GM04504 (cell line): ENCODE measurements at regions not wholly inside any gene's neighbourhood (a gene's known extent, or its start where the extent isn't known, plus 50 kb on each side); places are given as distances from the start of the nearest gene placed in this dataset.

Experiments
- DNase-seq: peaks from one replicate; pipeline ENCODE4 v3.0.0-alpha.2; 2012; ENCODE audit warnings: low read depth

GRCh38 chr1:222104694-222105392 is 363.0 kb upstream of the DUSP10 start:
- no peak for DNase-seq

- no peak for DNase-seq
Measured at GRCh38 chr1:222104097-222104496, 362.2 kb upstream of the DUSP10 start.

GRCh38 chr1:222099746-222100145 is 357.9 kb upstream of the DUSP10 start:
- DNase-seq: no peak

- no peak for DNase-seq
Measured at GRCh38 chr1:222098404-222098803, 356.5 kb upstream of the DUSP10 start.

GRCh38 chr1:222097588-222097987 is 355.7 kb upstream of the DUSP10 start:
- DNase-seq: no peak

GRCh38 chr1:222096883-222097282 is 355.0 kb upstream of the DUSP10 start:
- DNase-seq: no peak

GRCh38 chr1:222096476-222096772 is 354.5 kb upstream of the DUSP10 start:
- DNase-seq: no peak

GRCh38 chr1:222095606-222096475 is 354.0 kb upstream of the DUSP10 start:
- DNase-seq: no peak

- DNase-seq: no peak
Measured at GRCh38 chr1:222093518-222093917, 351.6 kb upstream of the DUSP10 start.

- DNase-seq: no peak
Measured at GRCh38 chr1:222090103-222090502, 348.2 kb upstream of the DUSP10 start.

- no peak for DNase-seq
Measured at GRCh38 chr1:222087221-222087920, 345.5 kb upstream of the DUSP10 start.

- DNase-seq: peak; percentile 77
Measured at GRCh38 chr1:222084996-222085395, 343.1 kb upstream of the DUSP10 start.

GRCh38 chr1:222084048-222084447 is 342.2 kb upstream of the DUSP10 start:
- no peak for DNase-seq

- no peak for DNase-seq
Measured at GRCh38 chr1:222081859-222082258, 340.0 kb upstream of the DUSP10 start.

- no peak for DNase-seq
Measured at GRCh38 chr1:222079566-222079965, 337.7 kb upstream of the DUSP10 start.

GRCh38 chr1:222077206-222077605 is 335.3 kb upstream of the DUSP10 start:
- no peak for DNase-seq

GRCh38 chr1:222074317-222074716 is 332.4 kb upstream of the DUSP10 start:
- no peak for DNase-seq

- peak; percentile 77 for DNase-seq
Measured at GRCh38 chr1:222073307-222073995, 331.6 kb upstream of the DUSP10 start.

GRCh38 chr1:222071387-222071786 is 329.5 kb upstream of the DUSP10 start:
- DNase-seq: no peak

GRCh38 chr1:222068937-222069336 is 327.0 kb upstream of the DUSP10 start:
- DNase-seq: no peak

GRCh38 chr1:222068101-222068500 is 326.2 kb upstream of the DUSP10 start:
- no peak for DNase-seq

GRCh38 chr1:222066539-222066938 is 324.6 kb upstream of the DUSP10 start:
- no peak for DNase-seq
